Suprapubic skin (tissue), 4 donors: ENCODE measurements at regions not wholly inside any gene's neighbourhood (a gene's known extent, or its start where the extent isn't known, plus 50 kb on each side); places are given as distances from the start of the nearest gene placed in this dataset.

Source experiments
- CTCF ChIP-seq, 2 donors: fragments of 200-600 bp in 1 of 2; fragments of 450-650 bp in 1 of 2; sonication (generic) in 1 of 2; IDR thresholded peaks; one replicate each; pipeline ENCODE4 v1.5.1; 2016 to 2019; ENCODE audit warnings: antibody characterized with exemption in 2 of 2, mild to moderate bottlenecking in 1 of 2, moderate library complexity in 1 of 2
- POLR2A ChIP-seq, 2 donors: fragments of 450-650 bp; IDR thresholded peaks; one replicate each; pipeline ENCODE4 v1.6.1; 2017; ENCODE audit warnings: antibody characterized with exemption in 2 of 2, mild to moderate bottlenecking in 2 of 2, moderate library complexity in 2 of 2
- POLR2AphosphoS5 ChIP-seq, 3 donors: sonication (generic); formaldehyde crosslinking; IDR thresholded peaks; one replicate each; pipeline ENCODE4 v1.6.1; 2017; ENCODE audit warnings: antibody characterized with exemption in 3 of 3

GRCh38 chr10:84768132-84768531 lies 439.7 kb downstream of the CCSER2 start:
- TF ChIP-seq POLR2A (IDR thresholded peaks at IDR 0.05) (no peak), CTCF (IDR thresholded peaks at IDR 0.05) (no peak), POLR2AphosphoS5 (IDR thresholded peaks at IDR 0.05) (no peak)
